ENCODE measurements at regions not wholly inside any gene's neighbourhood (a gene's known extent, or its start where the extent isn't known, plus 50 kb on each side); places are given as distances from the start of the nearest gene placed in this dataset.

DNA sequence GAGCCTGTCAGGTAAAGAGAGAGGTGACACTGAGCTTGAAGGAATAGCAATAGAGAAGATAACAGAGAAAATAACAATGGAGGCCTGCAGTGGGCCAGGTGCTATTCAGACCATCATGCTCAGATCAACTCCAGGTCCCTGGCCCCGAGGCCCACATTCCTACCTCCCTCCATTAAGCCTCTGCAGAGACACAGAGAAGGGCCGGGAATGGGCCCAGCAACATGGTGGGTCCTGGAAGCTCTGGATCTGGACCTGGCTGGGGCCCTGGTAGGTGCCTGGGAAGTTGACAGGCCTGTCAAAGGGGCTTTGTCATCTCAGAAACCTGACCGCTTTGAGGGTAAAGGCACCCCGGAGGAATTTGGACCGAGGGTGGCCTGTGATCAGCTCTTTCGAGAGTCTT is 159.7 kb upstream of the GLI2 start:
- DNase-seq, result no peak

DNA sequence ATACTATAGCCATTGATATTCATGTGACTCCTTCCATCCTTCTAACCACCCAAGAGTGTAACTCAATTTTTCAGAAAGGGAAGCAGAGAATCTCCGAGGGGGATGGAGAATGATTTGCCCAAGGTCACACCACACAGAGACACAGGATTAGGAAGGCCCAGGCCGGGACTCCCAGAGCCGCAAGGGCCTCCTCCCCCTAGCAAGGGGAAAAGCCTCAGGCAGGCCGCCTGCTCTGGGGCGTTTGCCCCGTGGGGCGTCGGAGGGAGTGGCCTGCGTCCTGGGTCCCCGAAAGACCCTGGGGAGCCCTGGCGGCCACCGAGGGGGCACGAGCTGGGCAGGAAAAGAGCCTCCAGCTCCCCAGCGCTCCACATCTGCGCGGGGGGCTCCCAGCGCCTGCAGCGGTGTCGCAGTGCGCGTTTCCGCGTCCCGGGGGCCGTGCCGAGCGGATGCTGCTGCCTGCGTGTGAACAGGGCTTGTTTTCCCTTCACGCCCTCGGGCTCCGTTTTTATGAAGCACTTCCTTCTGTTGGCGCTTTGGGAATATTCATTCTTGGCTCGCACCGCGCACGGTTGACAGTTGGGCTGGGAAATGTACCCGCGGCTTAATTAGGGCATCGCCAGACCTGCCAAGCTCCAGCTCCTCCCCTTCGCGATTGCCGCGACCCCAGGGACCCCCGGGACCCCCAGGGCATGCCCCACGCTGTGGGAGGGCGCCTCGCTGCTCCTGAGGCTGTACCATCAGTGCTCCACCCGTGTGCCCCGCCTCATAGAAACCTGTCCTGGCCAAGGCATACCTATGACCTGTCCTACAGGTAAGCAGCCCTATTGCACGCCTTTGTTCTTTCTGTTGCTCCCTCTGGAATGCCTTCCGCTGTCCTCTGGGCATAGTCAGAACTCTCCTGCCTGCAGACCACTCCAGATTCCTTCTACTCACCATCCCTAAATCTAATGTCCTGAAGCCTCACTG is 158.9 kb upstream of the GLI2 start:
- no peak for DNase-seq

DNA sequence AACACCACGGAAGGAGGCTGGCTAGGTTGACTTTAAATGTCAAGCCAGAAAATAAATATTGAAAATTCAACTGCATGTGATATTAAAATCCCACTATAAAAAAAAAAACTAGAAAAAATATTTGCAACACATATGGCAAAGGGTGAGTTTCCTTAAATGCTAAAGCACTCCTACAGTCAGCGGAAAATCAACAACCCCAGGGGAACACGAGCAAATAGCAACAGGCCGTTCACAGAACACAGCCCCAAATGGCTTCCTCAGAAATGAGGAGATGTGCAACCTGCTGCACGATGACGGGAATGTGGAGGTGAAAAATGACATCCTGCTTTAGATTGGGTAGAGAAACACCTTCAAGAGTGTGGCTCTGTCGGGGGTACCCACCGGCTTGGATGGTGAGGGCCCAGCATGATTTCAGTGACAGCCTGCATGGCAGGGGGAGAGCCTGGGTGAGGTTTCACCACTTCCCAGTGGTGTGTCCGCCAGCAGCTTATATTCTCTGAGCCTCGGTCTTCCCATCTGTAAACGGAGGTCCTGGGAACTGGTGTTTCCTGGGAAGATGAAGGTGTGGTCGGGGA is 157.9 kb upstream of the GLI2 start:
- no peak for DNase-seq

DNA sequence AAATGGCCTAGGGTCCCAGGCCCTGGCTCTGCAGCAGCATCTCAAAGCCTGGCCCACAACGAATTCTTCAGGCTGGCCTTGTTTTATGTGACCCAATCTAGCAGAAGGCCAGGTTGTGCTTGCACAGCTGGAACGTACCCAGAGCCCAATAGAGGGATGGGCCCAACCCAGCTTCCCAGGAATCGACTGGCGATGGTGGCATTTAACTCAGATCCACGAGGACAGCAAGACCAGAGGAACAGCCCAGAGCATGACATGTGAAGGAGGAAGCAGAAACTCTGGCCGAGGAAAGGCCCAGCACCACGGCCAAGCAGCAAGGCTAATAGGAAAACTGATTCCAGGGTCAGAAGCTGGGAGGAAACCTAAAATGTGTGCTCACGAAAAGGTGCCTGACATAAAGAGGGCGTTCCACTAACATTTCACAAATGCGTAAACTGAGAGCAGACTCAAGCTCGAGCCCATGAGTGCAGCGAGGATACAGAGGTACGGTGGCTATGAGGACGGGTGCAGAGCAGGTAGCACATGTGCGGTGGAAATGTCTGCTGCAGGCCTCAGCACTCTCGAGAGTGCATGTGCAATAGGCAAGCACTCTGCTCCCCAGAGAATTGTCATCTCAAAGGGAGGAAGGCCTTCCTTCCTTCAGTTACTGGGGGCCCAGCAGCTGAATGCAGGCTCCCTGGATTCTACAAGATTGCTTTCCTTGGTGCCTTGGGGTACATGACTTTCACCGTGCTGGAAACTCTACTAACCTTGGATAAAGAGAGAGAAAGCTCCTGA is 156.9 kb upstream of the GLI2 start:
- no peak for DNase-seq

DNA sequence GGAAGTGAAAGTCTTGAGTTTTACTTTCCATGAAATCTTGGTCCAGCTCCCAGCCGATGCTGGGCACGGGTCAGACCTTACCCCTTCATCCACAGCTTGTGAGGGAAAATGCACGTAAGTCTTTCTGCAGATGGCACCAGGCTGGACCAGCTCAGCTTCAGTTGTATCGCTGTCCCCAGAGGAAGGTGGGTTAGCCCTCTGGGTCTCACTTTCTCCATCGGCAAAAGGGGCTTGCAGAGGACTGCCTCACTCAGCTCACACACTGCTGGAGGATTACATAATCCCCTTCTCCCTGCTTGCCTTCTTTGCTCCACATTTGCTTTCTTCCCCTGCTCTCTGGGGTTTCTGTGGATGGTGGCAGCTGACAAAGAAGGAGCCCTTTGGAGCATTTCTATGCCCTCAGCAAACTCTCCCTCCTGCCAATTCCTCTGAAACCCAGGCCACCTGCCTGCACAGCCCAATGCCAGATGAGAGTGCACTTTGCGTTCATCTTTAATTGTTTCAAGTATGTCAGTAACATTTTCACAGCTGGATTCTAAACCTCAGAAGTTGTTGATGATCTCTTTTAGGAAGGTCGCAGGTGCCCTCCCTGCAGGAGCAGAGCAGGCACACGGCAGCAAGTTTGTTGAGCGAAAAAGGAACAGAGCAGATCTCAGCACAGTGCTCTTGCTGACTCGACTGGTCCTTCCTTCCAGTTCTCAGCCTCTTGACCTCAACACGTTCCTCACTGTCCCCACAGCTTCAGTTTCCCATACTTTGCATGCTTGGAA is 155.6 kb upstream of the GLI2 start:
- no peak for DNase-seq

DNA sequence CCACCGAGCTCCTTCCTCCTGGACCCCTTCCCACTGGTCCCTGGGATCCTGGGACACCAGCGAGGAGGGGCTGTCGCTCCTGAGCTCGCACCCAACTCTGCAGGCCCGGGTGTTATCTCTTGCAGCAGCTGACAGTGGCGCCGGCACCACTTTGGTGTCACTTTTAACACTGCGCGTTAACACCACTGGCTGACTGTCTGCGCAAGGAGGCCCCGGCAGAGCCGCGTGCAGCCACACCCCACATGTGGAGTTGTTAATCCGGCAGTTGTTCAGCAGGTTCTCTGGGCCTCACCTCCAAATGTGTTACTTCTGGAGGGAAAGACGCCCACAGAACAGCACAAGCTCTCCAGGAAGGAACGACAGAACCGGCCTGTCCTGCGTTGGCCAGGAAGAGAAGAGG is 155.0 kb upstream of the GLI2 start:
- DNase-seq, result no peak

DNA sequence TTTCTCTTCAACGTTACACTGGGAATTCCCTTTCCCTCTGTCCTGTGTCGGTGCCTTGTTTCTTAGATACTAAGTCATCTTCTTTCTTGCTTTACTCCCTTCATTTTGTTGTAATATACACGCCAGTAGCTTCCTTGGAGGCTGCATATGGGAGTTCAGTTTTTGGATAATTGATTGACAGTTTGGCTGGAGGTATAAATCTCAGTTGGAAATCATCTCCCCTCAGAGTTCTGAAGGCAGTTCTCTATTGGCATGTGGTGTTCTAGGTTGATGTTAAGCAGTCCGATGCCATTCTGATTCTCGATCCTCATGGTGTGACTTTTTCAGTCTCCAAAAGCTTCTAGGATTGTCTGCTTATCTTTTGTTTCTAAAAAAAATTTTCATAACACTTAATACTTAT is 152.5 kb upstream of the GLI2 start:
- DNase-seq, result no peak

DNA sequence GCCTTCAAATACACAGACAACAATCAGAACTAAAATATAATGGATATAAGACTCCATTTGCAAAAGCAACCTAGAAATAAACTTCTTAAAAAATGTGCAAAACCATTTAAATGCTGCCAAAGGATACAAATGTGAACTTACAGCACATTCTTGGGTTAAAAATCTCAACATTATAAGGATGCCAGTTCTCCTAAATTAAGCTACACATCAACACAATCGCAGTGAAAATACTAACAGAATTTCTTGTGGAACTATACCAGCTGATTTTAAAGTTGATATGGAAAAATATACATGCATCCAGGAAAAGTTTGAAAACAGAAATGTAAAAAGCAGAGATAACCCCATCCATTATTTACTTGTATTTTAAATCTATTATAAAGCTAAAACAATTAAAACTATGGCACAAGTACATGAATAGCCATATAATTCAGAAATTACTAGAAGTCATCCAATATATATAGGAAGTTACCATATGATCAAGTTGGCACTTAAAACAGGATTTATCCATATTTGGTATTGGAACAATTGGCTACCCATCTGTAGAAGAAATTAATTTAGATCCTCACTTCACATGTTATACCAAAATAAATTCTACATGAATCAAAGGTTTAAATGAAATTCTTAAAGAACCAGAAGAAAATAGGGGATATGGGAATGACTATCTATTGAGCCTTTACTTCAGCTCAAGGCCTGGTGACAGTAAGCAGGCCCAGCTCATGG is 151.7 kb upstream of the GLI2 start:
- no peak for DNase-seq

DNA sequence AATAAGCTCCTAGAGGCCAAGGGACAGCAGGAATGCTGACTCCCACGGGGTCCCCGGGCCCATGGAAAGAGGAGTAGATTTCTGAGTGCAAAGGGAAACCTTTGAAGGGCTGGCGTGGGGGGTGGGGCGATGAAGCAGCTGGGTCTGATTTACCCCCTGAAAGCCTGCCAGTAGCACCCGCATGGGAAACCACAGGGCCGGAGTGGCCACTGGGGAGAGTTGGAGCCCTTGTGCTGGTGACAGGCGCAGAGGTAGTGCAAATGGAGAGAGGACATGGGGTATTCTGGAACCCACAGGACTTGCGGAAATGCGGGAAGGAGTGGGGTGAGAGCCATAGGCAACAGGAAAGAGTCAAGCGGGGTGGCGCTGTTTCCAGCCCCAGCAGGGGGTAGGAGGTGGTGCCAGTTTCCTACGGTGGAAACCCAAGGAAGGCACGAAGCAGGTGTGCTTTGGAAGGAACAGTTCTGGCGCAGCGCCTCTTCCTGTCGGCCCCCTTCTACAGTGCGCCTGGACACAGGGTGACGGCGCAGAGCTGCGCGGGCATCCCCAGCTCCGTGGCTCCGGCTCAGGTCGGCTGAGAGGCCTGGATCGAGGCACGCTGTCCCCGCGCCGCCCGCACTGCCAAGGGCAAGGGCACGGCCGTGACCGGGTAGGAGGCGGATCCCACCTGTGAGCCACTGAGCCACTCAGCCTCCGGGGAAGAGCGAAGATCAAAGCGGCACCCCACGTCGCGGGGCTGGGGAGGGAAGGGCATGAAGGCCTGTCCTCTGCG is 149.0 kb upstream of the GLI2 start:
- no peak for DNase-seq

DNA sequence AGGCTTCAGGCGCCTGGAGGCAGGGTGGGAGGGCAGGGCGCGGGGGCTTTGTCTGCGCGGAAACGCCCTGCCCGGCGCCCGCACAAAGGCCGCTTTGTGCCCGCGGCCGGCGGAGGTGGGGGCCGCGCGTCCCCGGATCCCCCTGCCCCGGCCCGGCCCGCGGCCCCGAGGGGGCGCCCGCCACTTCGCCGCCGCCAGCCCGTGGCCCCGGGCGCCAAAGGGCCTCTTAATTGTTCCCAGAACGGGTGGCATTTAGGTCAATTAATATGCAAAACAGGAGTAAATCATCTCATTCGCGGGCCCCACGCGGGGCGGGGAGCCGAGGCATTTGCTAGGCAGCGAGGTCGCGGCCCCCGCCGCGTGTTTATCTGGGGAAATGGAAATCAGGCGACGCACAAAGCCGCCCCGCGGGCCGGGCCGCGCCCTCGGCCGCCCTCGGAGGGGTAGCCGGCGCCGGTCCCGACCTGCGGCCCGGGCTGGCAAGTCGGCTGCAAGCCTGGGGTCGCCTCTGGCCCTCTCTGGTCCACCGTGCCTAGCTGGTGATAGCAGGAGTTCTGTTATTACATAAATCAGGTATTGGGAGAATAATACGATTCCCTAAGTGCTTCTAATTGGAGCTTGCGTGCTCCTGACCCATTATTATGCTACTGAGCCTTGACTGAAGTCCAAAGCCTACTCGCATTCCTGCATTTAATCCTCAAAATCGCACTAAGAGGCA is 148.2 kb upstream of the GLI2 start:
- no peak for DNase-seq

DNA sequence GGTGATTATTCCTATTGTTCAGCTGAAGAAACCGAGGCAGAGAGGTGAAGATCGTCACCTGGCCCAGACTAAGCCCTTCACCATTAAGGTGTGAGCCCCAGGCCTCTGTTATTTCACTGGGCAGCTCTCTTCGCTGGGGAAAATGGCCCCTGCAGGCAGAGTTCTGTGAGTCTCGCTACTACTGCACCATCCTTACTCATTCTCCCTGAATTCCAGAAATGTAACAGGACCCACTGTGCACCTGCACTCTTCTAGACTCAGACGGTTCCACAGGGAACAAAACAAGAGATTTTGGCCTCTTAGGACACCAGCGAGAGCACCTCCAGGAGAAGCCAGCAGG is 147.7 kb upstream of the GLI2 start:
- DNase-seq, result no peak

DNA sequence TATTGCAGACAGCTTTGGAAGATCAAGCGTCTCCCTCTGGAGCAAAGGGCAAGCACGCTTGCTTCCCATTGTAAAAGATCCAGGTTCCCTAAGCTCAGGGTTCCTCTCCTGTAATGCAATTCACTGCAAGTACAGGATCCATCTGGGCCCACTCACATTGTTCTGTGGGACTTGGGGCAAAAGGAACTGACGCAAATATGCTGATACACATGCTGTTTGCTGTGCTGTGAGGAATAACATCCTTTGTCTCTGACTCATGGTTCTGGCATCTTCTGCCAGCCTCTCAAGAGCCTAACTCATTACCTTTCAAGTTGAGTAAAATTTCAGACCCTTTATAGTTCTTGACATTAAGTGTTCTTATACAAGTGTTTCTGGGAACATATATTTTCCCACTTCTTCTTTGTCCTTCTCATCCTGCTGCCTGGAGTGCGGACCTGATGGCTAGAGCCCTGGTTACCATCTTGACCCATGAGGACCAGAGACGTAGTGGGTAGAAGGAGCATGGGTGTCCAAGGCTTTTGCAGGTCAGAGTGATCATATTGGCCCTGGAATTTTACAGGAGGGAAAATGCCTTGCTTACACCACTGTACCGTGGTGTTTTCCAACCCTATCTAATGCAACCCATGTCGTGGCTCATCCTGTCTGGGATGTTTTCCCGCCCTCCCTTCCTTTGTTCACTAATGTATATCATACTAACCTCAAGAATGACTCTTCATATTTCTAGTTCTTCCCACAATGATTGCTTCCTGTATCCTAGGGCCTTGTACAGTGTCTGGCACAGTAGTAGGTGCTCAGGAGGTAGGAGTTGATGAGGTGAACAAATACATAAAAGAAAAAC is 145.7 kb upstream of the GLI2 start:
- DNase-seq, result no peak

DNA sequence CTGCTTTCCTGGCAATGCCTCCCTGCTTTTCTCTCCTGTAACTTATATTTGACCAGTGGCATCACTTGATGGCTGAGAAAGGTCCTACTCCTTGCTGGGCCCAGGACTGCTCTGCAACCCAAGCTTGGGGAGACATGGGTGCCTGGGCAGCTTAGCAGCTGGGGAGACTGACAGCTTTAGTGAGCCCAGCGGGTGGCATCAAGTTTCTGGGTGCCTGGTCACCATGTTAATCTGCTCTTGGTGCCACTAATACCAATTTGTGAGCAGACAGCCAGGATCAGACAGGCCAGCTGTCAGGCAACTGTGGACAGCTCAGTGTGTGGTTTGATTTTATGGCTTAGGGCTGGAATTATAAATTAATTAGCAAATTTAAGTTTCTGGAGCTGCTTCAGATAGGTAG is 144.8 kb upstream of the GLI2 start:
- no peak for DNase-seq

DNA sequence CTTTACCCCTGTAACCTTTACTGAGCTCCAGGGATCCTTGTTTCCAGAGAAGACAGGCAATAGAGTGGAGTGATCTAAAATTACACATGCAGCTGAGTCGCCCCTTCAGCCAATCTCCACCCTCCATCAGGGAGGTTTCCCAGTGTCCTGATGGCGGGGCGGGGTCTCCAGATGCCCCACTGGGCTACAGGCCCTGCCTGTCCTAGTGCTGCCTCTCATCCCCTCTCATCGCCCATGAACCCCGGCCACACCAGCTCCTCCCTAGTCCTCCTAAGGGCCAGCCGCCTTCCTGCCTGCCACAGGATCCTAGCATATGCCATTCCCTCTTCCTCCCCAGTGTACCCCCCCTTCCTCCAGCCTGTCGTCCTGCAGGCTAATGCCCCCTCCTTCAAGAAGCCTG is 144.1 kb upstream of the GLI2 start:
- DNase-seq, result no peak

DNA sequence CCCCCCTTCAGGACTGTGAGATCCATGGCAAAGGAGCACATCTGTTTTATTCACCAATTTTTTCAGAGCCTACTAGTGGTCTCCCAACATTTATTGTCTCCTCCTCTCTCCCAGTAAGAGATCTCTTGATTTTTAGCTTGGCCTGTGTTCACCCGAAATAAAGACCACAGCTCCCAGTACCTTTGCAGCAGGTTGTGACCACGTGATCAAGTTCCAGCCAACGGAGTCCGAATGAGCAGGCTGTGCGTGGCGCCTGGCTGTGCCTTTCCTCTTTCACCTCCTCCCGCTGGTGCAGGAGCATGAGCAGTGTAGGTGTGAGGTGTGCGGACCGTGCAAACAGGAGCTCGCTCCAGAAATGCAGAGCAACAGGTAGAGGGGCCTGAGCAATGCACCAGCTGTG is 143.6 kb upstream of the GLI2 start:
- no peak for DNase-seq

DNA sequence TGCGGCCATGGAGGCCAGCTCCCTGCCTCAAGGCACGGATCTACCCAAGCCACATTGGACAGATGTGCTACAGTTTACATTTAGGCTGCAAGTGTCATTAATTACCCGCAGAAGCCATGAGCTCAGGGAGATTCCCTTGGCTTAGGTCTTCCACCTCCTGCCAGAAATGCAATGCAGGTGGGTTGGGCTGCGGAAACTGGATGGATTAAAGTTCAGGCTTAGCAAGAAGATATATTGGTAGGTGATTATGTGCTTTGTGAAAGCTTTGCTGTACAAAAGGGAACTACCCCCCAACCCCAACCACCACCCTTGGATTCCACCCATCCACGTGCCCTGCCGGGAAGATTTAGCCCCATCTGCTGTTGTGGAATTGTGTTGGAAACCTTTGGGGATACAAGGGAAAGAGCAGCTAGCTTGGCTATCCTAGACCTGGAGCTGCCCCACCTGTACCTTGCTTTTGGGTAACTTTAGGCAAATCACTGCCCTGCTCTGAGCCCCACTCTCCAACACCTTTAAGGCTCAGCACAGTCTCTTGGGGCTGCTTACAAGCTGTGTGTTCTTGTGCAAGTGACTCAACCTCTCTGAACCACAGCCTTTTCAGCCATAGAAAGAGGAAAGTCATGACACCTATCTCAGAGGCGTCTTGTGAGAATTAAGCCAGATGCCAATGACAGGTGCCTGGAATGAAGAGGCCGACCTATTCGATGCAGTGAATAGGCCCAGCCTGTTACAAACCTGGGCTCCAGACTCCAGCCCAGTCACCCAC is 141.6 kb upstream of the GLI2 start:
- DNase-seq, result no peak

DNA sequence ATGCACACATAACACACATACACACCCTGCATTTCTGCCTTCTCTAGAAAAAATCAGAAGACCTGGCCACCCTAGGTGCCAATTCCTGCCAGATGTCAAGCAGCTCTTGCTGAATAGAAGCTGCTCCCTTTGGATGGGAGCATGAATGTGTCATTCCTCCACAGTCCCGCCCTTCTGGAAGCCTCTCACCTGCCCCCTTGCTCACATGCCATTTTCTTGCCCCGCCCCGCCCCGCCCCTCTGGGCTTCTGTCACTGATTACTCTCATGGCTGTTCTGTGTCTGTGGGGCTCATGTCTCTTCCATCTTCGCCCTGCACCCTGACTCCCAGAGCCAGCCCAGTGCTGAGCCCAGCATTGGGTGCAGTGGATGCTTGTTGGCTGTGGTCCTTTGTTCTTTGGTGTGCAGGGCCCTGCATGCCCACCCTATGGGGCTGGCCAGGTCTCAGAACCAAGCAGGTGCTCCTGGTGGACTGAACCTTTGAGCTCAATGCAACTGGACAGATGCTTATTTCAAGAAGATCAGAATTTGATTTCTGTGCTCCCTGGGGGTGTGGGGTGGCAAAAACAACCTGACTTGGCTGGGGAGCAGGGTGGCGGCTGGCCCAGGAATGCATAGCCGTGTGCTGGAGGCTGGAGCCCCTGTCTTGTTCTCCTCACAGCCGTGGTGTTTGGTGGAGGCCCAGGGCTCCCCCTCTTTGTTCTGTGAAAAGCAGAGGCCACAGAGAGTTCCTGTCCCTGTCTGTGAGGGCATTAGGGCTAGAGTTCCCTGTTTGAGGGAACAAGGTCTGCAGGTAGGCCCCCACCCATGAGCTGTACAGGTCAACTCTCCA is 140.6 kb upstream of the GLI2 start:
- no peak for DNase-seq

DNA sequence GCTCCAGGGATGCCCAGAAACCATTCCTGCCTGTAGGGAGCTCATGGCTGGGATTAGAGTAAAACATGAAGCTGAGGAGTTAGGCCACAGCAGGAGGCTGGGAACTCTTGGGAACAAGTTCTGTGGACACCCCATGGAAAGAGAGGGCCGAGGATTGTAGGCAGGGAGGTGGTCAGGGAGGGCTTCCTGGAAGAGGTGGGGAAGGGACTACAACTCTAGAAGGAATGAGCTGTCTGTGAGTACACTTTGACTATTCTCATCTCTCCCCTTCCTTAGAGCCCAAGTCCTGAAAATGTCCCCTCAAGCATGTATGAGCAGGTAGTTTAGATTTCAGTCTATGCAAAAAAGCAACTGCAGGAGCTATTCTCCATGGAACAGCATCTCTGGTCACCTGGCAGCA is 139.9 kb upstream of the GLI2 start:
- DNase-seq, result no peak
